ENCODE measurements at regions not wholly inside any gene's neighbourhood (a gene's known extent, or its start where the extent isn't known, plus 50 kb on each side); places are given as distances from the start of the nearest gene placed in this dataset.

- H3K27me3 ChIP-seq (replicated peaks; ENCODE audit: insufficient read depth, low read length): no peaks in the 10 kb centered on the region
- H3K4me2 ChIP-seq (ENCODE audit: low read depth, low read length): no peak overlapping the region
- no peak overlapping the region for H2AFZ ChIP-seq (ENCODE audit: low read length)
- H3K4me1 ChIP-seq (ENCODE audit: low read length): no peaks in the 10 kb centered on the region
- H3F3A ChIP-seq (ENCODE audit: insufficient read depth, low read length): no peaks in the 10 kb centered on the region
- no peaks in the 10 kb centered on the region for H3K9me2 ChIP-seq (replicated peaks; ENCODE audit: insufficient read depth, low read length)
- no peak overlapping the region for H3K27ac ChIP-seq (ENCODE audit: low read length)
- H3K79me2 ChIP-seq (ENCODE audit: low read length): no peaks in the 10 kb centered on the region
- H3K4me3 ChIP-seq (ENCODE audit: low read length): no peak overlapping the region
- no peaks in the 10 kb centered on the region for H3K36me3 ChIP-seq (replicated peaks; ENCODE audit: insufficient read depth, low read length)
- H3K9me3 ChIP-seq (replicated peaks; ENCODE audit: insufficient read depth, low read length): no peaks in the 10 kb centered on the region
- no peak for TF ChIP-seq EZH2 (optimal IDR thresholded peaks at IDR 0.05; ENCODE audit: low read depth, low read length)
- TF ChIP-seq EZH2phosphoT487 (IDR thresholded peaks at IDR 0.05; ENCODE audit: low read length): no peak
- no peak for TF ChIP-seq CTCF (IDR thresholded peaks at IDR 0.05; ENCODE audit: low read length)
- H3K9ac ChIP-seq (ENCODE audit: low read length): no peak overlapping the region
- DNase-seq: no peak
- H4K20me1 ChIP-seq (ENCODE audit: insufficient read depth, low read length): no peaks in the 10 kb centered on the region
These were observed 222.3 kb downstream of the ENC1 start for GRCh38 chr5:74418261-74418660.

- no peaks in the 10 kb centered on the region for H3K4me1 ChIP-seq (ENCODE audit: low read length)
- no peaks in the 10 kb centered on the region for H3K9me3 ChIP-seq (replicated peaks; ENCODE audit: insufficient read depth, low read length)
- TF ChIP-seq CTCF (IDR thresholded peaks at IDR 0.05; ENCODE audit: low read length): no peak
- no peak for TF ChIP-seq EZH2phosphoT487 (IDR thresholded peaks at IDR 0.05; ENCODE audit: low read length)
- no peak for TF ChIP-seq EZH2 (optimal IDR thresholded peaks at IDR 0.05; ENCODE audit: low read depth, low read length)
- DNase-seq: no peak
- no peak overlapping the region for H3K4me2 ChIP-seq (ENCODE audit: low read depth, low read length)
- no peaks in the 10 kb centered on the region for H3K79me2 ChIP-seq (ENCODE audit: low read length)
- no peaks in the 10 kb centered on the region for H3K9me2 ChIP-seq (replicated peaks; ENCODE audit: insufficient read depth, low read length)
- no peak overlapping the region for H3K27ac ChIP-seq (ENCODE audit: low read length)
- no peaks in the 10 kb centered on the region for H3K36me3 ChIP-seq (replicated peaks; ENCODE audit: insufficient read depth, low read length)
- no peak overlapping the region for H3K9ac ChIP-seq (ENCODE audit: low read length)
- no peak overlapping the region for H3K4me3 ChIP-seq (ENCODE audit: low read length)
- H3K27me3 ChIP-seq (replicated peaks; ENCODE audit: insufficient read depth, low read length): no peaks in the 10 kb centered on the region
- no peaks in the 10 kb centered on the region for H4K20me1 ChIP-seq (ENCODE audit: insufficient read depth, low read length)
- no peak overlapping the region for H2AFZ ChIP-seq (ENCODE audit: low read length)
- no peaks in the 10 kb centered on the region for H3F3A ChIP-seq (ENCODE audit: insufficient read depth, low read length)
These were observed 224.8 kb downstream of the ENC1 start for GRCh38 chr5:74415695-74416102.

GRCh38 chr5:74414228-74414627 is 226.3 kb downstream of the ENC1 start:
- no peaks in the 10 kb centered on the region for H3K9me2 ChIP-seq (replicated peaks; ENCODE audit: insufficient read depth, low read length)
- no peaks in the 10 kb centered on the region for H3K9me3 ChIP-seq (replicated peaks; ENCODE audit: insufficient read depth, low read length)
- no peaks in the 10 kb centered on the region for H3K27me3 ChIP-seq (replicated peaks; ENCODE audit: insufficient read depth, low read length)
- H3K4me3 ChIP-seq (ENCODE audit: low read length): no peak overlapping the region
- H3K9ac ChIP-seq (ENCODE audit: low read length): no peak overlapping the region
- H3K4me1 ChIP-seq (ENCODE audit: low read length): no peaks in the 10 kb centered on the region
- TF ChIP-seq EZH2phosphoT487 (IDR thresholded peaks at IDR 0.05; ENCODE audit: low read length) (no peak), CTCF (IDR thresholded peaks at IDR 0.05; ENCODE audit: low read length) (no peak), EZH2 (optimal IDR thresholded peaks at IDR 0.05; ENCODE audit: low read depth, low read length) (no peak)
- H4K20me1 ChIP-seq (ENCODE audit: insufficient read depth, low read length): no peaks in the 10 kb centered on the region
- no peak overlapping the region for H3K27ac ChIP-seq (ENCODE audit: low read length)
- no peak for DNase-seq
- no peaks in the 10 kb centered on the region for H3K36me3 ChIP-seq (replicated peaks; ENCODE audit: insufficient read depth, low read length)
- no peaks in the 10 kb centered on the region for H3K79me2 ChIP-seq (ENCODE audit: low read length)
- H3K4me2 ChIP-seq (ENCODE audit: low read depth, low read length): no peak overlapping the region
- H3F3A ChIP-seq (ENCODE audit: insufficient read depth, low read length): no peaks in the 10 kb centered on the region
- no peak overlapping the region for H2AFZ ChIP-seq (ENCODE audit: low read length)
